Medulla oblongata (tissue), 1 donor: ENCODE measurements at regions not wholly inside any gene's neighbourhood (a gene's known extent, or its start where the extent isn't known, plus 50 kb on each side); places are given as distances from the start of the nearest gene placed in this dataset.
A peak's percentile ranks its signal among the peaks of the same experiment; 100 is the strongest.

Experiments
- DNase-seq: peaks from one replicate; pipeline ENCODE4 v3.0.0-alpha.2; 2015; ENCODE audit errors: extremely low spot score

- no peak for DNase-seq
Measured at GRCh38 chr1:38336301-38336923, 289.8 kb upstream of the POU3F1 start.

DNA sequence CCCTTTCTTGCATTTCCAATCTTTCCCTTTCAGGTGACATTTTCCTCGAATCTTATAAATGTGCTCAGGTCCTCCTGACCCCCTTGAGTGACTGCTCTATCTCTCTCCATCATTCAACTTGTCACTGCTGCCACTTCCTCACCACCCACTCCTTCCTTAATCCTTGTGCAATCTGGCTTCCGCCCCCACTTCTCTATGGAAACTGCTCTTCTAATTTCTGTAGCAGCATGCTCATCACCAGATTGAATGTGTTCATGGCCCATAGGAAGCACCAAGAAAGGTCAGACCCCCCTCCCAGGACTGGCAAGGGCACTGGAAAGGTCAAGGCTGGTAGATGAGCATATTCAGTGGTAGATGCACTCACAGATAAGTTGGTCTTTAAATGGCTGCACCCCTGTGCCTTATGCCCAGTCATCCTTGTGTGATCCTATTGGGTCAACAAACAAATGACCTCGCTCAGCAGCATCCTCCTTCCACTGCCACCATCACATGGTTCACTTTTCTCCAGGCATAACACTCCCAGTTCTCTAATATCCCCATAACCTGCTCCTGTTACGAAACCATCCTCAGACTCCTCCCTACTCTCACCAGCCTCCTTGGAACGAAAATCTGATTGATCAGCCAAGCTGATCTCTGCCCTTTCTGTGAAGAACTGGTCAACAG lies 288.5 kb upstream of the POU3F1 start:
- peak; percentile 46 for DNase-seq

GRCh38 chr1:38332649-38333310 lies 286.2 kb upstream of the POU3F1 start:
- no peak for DNase-seq

DNA sequence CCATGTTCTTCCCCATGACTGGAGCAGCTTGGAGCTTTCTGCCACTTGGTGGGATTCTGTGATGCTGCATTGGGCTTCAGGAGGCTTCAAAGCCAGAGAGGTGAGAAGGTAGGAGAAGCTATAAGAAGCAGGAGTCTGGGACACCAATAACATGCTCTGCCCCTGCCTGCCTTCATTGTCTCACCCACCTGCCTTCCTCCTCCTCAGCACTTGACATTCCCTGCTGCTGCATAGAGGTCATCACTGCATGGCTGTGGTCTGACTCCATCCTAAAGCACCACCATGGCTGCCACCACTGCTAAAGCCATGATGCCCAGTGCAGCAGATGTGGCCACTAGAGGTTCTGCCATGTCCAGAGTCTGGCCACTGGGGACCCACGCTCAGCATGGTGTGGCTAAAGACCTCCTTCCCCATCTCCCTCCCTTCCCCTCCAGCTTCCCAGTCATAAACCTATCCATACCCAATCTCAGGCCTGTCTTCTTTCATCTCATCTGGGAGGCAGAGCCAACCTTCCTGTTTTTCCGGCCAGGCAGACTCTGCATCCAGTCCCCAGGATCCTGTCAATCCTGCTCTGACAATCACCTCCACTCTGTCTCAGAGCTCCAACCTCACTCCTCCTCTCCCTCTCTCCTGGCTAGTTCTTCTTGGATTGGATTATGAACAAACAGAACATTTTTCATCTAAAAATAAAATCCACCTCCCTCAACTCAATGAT lies 285.1 kb upstream of the POU3F1 start:
- DNase-seq, result no peak

GRCh38 chr1:38330799-38331198 lies 284.2 kb upstream of the POU3F1 start:
- DNase-seq, result no peak

DNA sequence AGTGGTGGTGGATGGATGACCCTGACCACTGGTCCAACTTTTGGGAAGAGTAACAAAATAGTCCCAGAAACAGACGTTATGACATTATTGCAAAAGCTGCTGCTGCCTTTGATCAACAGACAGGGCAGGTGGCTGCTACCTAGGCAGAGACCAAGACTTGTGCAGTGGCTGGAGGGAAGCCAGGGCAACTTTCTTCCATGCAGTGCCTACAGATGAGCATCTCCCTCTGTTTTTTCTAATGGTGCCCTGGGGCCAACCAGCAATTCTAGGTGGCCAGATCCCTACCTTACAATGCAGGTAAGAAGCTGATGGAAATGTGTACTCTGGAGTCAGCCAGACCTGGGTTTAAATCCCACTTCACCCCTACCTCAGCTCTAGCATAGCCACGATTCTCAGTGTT lies 283.1 kb upstream of the POU3F1 start:
- no peak for DNase-seq

GRCh38 chr1:38328278-38329035 lies 281.9 kb upstream of the POU3F1 start:
- DNase-seq, result no peak

DNA sequence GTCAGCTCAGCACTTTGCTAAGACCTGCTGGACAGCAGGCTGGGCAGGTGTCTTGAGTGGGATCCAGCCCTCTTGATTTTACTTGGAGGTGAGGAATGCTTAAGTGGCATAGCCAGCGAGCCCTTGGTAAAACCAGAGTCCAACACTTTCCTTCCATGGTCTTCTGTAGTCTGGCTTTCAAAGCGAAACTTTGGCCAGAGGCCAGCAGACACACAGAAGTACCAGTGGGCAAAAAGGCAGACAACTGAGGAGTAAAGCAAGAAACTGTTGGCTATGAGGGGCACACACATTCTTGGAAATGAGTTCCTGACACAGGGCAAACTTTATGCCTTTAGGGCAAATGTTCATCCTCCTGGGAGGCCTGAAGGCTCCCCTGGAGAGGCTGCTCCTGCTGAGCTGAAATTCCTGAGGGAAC lies 281.0 kb upstream of the POU3F1 start:
- peak; percentile 44 for DNase-seq

DNA sequence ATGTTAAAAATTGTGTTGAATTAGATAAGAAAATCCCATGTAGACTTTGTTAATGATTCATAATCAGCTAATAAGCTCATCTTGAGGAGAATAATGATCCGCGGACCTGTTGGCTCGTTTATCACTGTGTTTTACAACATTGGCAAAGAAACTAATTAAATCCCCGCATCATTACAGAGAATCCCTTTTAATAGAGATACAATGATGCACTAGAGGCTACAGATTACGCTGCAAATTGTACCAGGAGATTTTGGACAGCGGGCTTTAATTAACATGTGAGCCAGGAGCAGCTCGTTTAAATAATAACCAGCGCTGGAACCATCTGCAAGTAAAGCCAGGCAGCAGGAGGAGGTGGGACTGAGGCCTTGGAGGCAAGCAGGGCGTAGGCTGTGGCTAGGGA lies 280.3 kb upstream of the POU3F1 start:
- no peak for DNase-seq

- no peak for DNase-seq
Measured at GRCh38 chr1:38326135-38326534, 279.5 kb upstream of the POU3F1 start.

DNA sequence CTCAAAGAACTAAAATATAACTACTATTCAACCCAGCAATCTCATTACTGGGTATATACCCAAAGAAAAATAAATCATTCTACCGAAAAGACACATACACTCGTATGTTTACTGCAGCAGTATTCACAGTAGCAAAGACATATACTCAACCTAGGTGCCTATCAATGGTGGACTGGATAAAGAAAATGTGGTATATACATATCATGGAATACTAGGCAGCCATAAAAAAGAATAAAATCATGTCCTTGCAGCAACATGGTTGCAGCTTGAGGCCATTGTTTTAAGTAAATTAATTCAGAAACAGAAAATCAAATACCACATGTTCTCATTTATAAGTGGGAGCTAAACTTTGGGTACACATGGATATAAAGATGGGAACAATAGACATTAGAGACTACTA lies 266.2 kb upstream of the POU3F1 start:
- DNase-seq, result no peak

GRCh38 chr1:38310079-38310478 lies 263.5 kb upstream of the POU3F1 start:
- DNase-seq, result no peak

DNA sequence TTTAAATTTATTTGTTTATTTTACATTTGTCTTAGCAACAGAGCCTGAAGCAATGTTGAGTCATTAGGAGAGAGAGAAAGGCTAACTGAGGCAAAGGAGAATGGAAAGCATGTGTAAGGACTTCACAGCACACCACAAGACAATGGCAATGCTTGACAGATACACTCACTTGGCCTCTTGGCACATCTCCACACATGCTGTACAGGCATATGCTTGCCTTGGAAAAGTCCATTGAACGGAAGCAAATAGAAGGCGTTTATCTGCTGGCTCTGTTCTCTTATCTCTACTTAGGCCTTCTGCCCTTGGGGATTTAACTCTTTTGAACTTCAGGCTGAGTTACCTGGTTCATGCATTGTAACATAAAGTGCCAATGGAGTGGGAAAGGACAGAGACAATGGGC lies 262.2 kb upstream of the POU3F1 start:
- no peak for DNase-seq

- no peak for DNase-seq
Measured at GRCh38 chr1:38305666-38306065, 259.1 kb upstream of the POU3F1 start.

DNA sequence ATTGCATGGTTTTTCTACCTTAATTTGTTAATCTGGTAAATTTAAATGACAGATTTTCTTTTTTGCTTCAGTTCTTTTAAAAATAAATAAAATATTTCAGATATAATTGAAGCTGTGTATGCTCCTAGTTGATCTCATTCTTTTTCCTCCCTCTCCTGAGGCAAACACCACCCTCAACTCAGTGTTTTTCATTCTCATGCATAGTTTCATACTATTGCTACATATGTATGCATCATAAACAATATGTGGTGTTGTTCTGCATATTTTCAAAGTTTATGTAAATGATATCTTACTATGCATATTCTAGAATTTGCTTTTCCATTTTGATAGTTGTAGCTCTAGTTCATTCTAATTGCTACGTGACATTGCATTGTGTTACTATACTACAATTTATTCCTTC lies 257.2 kb upstream of the POU3F1 start:
- DNase-seq, result no peak

- peak; percentile 15 for DNase-seq
Measured at GRCh38 chr1:38301040-38301439, 254.4 kb upstream of the POU3F1 start.

DNA sequence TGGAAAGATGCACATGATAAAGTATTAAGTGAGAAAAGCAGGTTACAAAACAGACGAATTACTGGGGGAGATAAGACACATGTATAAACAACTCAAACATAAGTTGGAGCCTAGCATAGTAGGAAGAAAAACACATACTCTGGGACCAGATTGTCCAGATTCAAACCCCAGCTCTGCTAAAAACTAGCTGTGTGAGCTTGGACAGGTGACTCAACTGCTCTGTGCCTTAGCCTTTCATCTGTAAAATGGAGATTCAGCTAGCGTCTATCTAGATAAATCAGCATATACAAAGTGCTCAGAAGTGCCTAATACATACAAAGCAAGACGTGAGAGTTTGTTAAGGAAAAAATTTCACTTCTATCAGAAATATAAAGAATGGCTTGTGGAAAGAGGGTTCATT lies 254.0 kb upstream of the POU3F1 start:
- DNase-seq, result no peak

GRCh38 chr1:38297842-38298241 lies 251.2 kb upstream of the POU3F1 start:
- no peak for DNase-seq

GRCh38 chr1:38297246-38297645 lies 250.7 kb upstream of the POU3F1 start:
- no peak for DNase-seq

DNA sequence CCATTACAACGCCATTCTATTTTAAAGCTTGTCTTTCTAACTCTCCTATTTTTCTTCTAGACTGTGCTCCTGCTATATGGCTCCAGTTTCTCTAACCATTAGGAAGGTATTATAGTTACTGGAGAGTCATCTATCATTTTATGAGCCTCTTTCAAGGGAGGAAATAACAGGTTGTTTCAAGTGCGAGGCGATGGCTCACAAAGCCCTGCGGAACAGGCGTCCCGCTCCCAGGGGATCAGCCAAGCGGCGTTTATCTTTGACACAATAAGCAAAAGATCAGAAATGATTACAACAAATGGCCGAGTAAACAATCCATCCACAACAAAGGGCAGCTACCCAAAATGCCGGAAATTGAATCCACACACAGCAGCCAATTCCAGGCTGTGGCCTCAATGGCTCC lies 249.5 kb upstream of the POU3F1 start:
- DNase-seq, result no peak

- DNase-seq, result no peak
Measured at GRCh38 chr1:38293567-38293966, 247.0 kb upstream of the POU3F1 start.

DNA sequence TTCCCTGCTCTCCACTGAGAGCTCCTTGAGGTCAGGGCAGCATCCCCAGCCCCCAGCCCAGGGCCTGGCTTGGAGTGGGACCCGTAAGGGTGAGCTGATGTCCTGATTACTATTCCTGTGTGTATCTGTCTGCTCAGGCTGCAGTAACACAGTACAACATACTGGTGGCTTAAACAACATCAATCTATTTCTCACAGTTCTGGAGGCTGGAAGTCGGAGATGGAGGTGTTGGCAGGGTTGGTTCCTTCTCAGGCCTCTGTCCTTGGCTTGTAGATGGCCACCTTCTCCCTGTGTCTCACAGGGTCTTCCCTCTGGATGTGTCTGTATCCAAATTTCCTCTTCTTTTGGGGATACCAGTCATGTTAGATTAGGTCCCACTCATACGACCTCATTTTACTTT lies 246.4 kb upstream of the POU3F1 start:
- DNase-seq, result no peak
